KMS-11 (cell line): ENCODE measurements at regions not wholly inside any gene's neighbourhood (a gene's known extent, or its start where the extent isn't known, plus 50 kb on each side); places are given as distances from the start of the nearest gene placed in this dataset.

Experiments used
- H2AFZ ChIP-seq: fragments of 200-600 bp; sonication (generic); 2 replicates; pipeline ENCODE4 v1.6.1; 2016; ENCODE audit warnings: antibody characterized with exemption, mixed run types, low read depth
- H3K27ac ChIP-seq: fragments of 200-600 bp; sonication (generic); 2 replicates; pipeline ENCODE4 v1.6.1; 2016; ENCODE audit warnings: mild to moderate bottlenecking, mixed run types
- H3K27me3 ChIP-seq: fragments of 200-600 bp; sonication (generic); 2 replicates; pipeline ENCODE4 v1.6.1; 2017; ENCODE audit warnings: mild to moderate bottlenecking, low read depth, mixed run types, moderate library complexity; ENCODE audit not compliant: insufficient read depth
- H3K36me3 ChIP-seq: fragments of 200-600 bp; sonication (generic); 2 replicates; pipeline ENCODE4 v1.6.1; 2017; ENCODE audit warnings: mild to moderate bottlenecking, mixed run types; ENCODE audit not compliant: insufficient read depth
- H3K4me1 ChIP-seq: fragments of 200-600 bp; sonication (generic); 2 replicates; pipeline ENCODE4 v1.6.1; 2016; ENCODE audit warnings: mild to moderate bottlenecking, low read depth, mixed run types; ENCODE audit not compliant: poor library complexity, severe bottlenecking
- H3K4me2 ChIP-seq: fragments of 200-600 bp; sonication (generic); 2 replicates; pipeline ENCODE4 v1.7.0; 2016; ENCODE audit warnings: mild to moderate bottlenecking, mixed run types
- H3K4me3 ChIP-seq: fragments of 200-600 bp; sonication (generic); IDR thresholded peaks from 2 replicates; pipeline ENCODE4 v1.6.1; 2017; ENCODE audit warnings: low read depth, low read length, mixed read lengths; ENCODE audit not compliant: insufficient read depth
- H3K79me2 ChIP-seq: fragments of 200-600 bp; sonication (generic); 2 replicates; pipeline ENCODE4 v1.6.1; 2016; ENCODE audit warnings: low read depth, mixed run types; ENCODE audit not compliant: insufficient read depth
- H3K9ac ChIP-seq: fragments of 200-600 bp; sonication (generic); 2 replicates; pipeline ENCODE4 v1.6.1; 2016; ENCODE audit warnings: mild to moderate bottlenecking, mixed run types
- H4K20me1 ChIP-seq: fragments of 200-600 bp; sonication (generic); 2 replicates; pipeline ENCODE4 v1.6.1; 2016; ENCODE audit warnings: mild to moderate bottlenecking, mixed run types; ENCODE audit not compliant: insufficient read depth
- TF ChIP-seq, protein P1 (sequence below): fragments of 200-600 bp; sonication (generic); conservative IDR thresholded peaks from 2 replicates; pipeline ENCODE4 v1.6.1; 2017; ENCODE audit warnings: low read depth, mild to moderate bottlenecking, antibody characterized with exemption, low read length, moderate library complexity, mixed read lengths

GRCh38 chr3:96428097-96428496, 386.3 kb upstream of the EPHA6 start:
- Histone ChIP-seq H3K27me3 (no peaks in the 10 kb centered on the region), H3K9ac (no peak overlapping the region), H2AFZ (no peak overlapping the region), H4K20me1 (no peaks in the 10 kb centered on the region), H3K79me2 (no peaks in the 10 kb centered on the region), H3K4me3 (no peak overlapping the region), H3K4me1 (no peaks in the 10 kb centered on the region), H3K4me2 (no peak overlapping the region), H3K27ac (no peak overlapping the region), H3K36me3 (no peaks in the 10 kb centered on the region)
- TF ChIP-seq, protein P1, sequence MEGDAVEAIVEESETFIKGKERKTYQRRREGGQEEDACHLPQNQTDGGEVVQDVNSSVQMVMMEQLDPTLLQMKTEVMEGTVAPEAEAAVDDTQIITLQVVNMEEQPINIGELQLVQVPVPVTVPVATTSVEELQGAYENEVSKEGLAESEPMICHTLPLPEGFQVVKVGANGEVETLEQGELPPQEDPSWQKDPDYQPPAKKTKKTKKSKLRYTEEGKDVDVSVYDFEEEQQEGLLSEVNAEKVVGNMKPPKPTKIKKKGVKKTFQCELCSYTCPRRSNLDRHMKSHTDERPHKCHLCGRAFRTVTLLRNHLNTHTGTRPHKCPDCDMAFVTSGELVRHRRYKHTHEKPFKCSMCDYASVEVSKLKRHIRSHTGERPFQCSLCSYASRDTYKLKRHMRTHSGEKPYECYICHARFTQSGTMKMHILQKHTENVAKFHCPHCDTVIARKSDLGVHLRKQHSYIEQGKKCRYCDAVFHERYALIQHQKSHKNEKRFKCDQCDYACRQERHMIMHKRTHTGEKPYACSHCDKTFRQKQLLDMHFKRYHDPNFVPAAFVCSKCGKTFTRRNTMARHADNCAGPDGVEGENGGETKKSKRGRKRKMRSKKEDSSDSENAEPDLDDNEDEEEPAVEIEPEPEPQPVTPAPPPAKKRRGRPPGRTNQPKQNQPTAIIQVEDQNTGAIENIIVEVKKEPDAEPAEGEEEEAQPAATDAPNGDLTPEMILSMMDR: no peak

- no peak overlapping the region for H3K9ac ChIP-seq
- H3K79me2 ChIP-seq: no peaks in the 10 kb centered on the region
- H2AFZ ChIP-seq: no peak overlapping the region
- no peak overlapping the region for H3K4me2 ChIP-seq
- no peaks in the 10 kb centered on the region for H4K20me1 ChIP-seq
- H3K27me3 ChIP-seq: no peaks in the 10 kb centered on the region
- TF ChIP-seq, protein P1: no peak
- H3K4me1 ChIP-seq: no peaks in the 10 kb centered on the region
- H3K27ac ChIP-seq: no peak overlapping the region
- H3K4me3 ChIP-seq: no peak overlapping the region
- no peaks in the 10 kb centered on the region for H3K36me3 ChIP-seq
Measured at GRCh38 chr3:96430079-96430478, 384.3 kb upstream of the EPHA6 start.

DNA sequence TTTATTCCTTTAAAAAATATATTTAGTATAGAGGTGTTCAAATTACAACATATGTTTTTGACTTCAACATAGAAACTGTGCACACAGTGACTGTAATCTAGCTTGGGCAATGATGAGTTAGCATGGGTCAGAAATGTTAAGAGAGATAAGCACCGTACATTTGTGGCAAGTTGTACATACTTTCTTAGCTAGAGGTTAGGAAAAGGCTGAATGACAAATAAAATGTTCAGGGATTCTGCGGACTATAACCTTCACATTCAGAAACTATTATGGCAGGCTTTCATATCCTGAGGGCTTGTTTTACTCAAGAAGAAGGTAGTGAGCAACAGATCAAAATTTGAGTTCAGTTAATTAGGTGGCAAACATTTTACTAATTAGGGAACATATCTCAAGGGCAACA, 379.7 kb upstream of the EPHA6 start:
- H3K4me2 ChIP-seq: no peak overlapping the region
- no peaks in the 10 kb centered on the region for H4K20me1 ChIP-seq
- no peak overlapping the region for H3K4me3 ChIP-seq
- H3K4me1 ChIP-seq: no peaks in the 10 kb centered on the region
- H3K27me3 ChIP-seq: no peaks in the 10 kb centered on the region
- TF ChIP-seq, protein P1: no peak
- H3K36me3 ChIP-seq: no peaks in the 10 kb centered on the region
- no peak overlapping the region for H3K9ac ChIP-seq
- no peak overlapping the region for H3K27ac ChIP-seq
- no peaks in the 10 kb centered on the region for H3K79me2 ChIP-seq
- no peak overlapping the region for H2AFZ ChIP-seq

DNA sequence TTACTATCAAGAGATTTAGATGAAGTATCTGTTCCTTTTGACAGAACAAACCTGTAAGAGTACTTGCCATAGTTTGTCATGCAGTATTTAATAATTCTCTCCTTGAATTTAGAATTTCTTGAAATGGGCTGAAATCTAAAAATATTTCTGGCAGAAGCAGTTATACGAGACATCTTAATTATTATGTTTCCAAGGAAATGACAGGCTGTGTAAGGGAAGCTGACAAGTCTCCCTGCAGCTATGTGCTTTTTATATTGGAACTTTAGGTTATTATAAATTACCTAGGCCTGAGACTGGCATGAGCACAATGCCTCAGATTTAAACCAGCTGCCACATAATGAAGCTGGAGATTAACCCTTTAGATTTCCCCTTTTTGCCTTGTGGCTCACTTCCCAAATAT, 365.0 kb upstream of the EPHA6 start:
- no peak overlapping the region for H3K4me3 ChIP-seq
- no peaks in the 10 kb centered on the region for H3K27me3 ChIP-seq
- no peaks in the 10 kb centered on the region for H3K36me3 ChIP-seq
- TF ChIP-seq, protein P1: no peak
- H3K4me2 ChIP-seq: no peak overlapping the region
- no peaks in the 10 kb centered on the region for H3K4me1 ChIP-seq
- H3K9ac ChIP-seq: no peak overlapping the region
- no peaks in the 10 kb centered on the region for H3K79me2 ChIP-seq
- H3K27ac ChIP-seq: no peak overlapping the region
- no peak overlapping the region for H2AFZ ChIP-seq
- no peaks in the 10 kb centered on the region for H4K20me1 ChIP-seq
